ENCODE measurements at regions not wholly inside any gene's neighbourhood (a gene's known extent, or its start where the extent isn't known, plus 50 kb on each side); places are given as distances from the start of the nearest gene placed in this dataset.
"Not testable (repeated sequence)": the region's sequence is repeated elsewhere in the genome, so short reads cannot be mapped to it uniquely, and the experiment has no call there.

DNA sequence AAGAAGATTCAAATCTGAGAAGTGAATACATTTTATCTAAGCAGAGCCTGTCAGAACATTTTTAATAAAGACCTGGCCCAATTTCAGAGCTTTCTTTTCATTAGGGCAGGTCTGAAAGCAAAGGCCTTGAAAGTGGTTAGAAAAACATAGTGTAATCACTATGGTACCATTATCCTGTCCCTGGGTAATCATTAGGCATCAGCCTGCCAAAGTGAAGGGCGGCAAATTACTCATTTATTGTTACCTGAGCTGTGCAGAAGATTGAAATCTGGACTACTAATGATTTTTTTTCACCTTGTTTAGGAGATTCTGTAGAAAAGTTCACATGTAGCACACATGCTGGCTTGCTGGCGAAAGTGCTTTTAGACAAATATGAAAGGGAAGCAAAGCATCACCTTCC is 92.6 kb upstream of the PRKD1 start:
- Histone ChIP-seq H3K9ac (ENCODE audit: low read depth, low read length) (no peak overlapping the region), H3K9me3 (replicated peaks; ENCODE audit: low read length) (no peaks in the 10 kb centered on the region), H3K27me3 (ENCODE audit: control insufficient read depth, insufficient read depth, low read length) (no peaks in the 10 kb centered on the region), H3K4me3 (ENCODE audit: low read length) (no peak overlapping the region), H3K4me1 (ENCODE audit: control insufficient read depth, insufficient read depth, low read length) (peaks cover 7% of the 10 kb centered on the region), H3K4me2 (ENCODE audit: low read length) (no peak overlapping the region), H3K36me3 (ENCODE audit: insufficient read depth, low read length) (no peaks in the 10 kb centered on the region)

GRCh38 chr14:30020687-30021086 is 93.0 kb upstream of the PRKD1 start:
- H3K9ac ChIP-seq (ENCODE audit: low read depth, low read length) = no peak overlapping the region

DNA sequence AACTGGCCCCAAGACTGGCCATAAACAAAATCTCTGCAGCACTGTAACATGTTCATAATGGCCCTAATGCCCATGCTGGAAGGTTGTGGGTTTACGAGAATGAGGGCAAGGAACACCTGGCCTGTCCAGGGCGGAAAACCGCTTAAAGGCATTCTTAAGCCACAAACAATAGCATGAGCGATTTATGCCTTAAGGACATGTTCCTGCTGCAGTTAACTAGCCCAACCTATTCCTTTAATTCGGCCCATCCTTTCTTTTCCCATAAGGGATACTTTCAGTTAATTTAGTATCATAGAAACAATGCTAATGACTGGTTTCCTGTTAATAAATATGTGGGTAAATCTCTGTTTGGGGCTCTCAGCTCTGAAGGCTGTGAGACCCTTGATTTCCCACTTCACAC is 95.7 kb upstream of the PRKD1 start:
- not testable (repeated sequence) for H3K27me3 ChIP-seq (ENCODE audit: control insufficient read depth, insufficient read depth, low read length); H3K9ac ChIP-seq (ENCODE audit: low read depth, low read length); H3K4me2 ChIP-seq (ENCODE audit: low read length); H3K4me1 ChIP-seq (ENCODE audit: control insufficient read depth, insufficient read depth, low read length); H3K4me3 ChIP-seq (ENCODE audit: low read length); H3K36me3 ChIP-seq (ENCODE audit: insufficient read depth, low read length); H3K9me3 ChIP-seq (replicated peaks; ENCODE audit: low read length)

More at GRCh38 chr14:30020687-30021086, 93.0 kb upstream of the PRKD1 start:
- Histone ChIP-seq H3K36me3 (ENCODE audit: insufficient read depth, low read length) (no peaks in the 10 kb centered on the region), H3K9me3 (replicated peaks; ENCODE audit: low read length) (no peaks in the 10 kb centered on the region), H3K4me3 (ENCODE audit: low read length) (no peak overlapping the region), H3K27me3 (ENCODE audit: control insufficient read depth, insufficient read depth, low read length) (no peaks in the 10 kb centered on the region), H3K4me2 (ENCODE audit: low read length) (no peak overlapping the region), H3K4me1 (ENCODE audit: control insufficient read depth, insufficient read depth, low read length) (peaks cover 6% of the 10 kb centered on the region)

DNA sequence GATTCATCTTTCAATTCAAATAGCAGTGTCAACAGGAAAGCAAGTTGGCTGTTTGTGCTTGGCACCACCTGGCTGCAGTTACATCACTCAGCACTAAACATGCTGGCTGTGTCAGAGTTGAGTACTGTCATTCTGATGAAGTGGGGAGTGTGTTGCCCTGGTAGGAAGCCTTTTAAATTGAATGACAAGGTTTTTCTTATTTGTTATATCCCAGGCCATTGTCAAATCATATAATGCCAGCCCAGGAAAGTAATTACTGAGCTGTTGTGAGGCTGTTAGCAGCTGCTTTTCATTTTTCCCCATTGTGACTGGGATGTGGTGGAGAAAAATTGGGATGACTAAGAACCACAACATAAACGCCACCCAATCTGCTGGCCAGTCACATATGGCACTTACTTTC is 106.5 kb upstream of the PRKD1 start:
- H3K9ac ChIP-seq (ENCODE audit: low read depth, low read length) = no peak overlapping the region
- H3K4me2 ChIP-seq (ENCODE audit: low read length) = no peak overlapping the region
- H3K9me3 ChIP-seq (replicated peaks; ENCODE audit: low read length) = no peaks in the 10 kb centered on the region
- H3K36me3 ChIP-seq (ENCODE audit: insufficient read depth, low read length) = no peaks in the 10 kb centered on the region
- H3K4me1 ChIP-seq (ENCODE audit: control insufficient read depth, insufficient read depth, low read length) = peaks cover 3% of the 10 kb centered on the region
- H3K27me3 ChIP-seq (ENCODE audit: control insufficient read depth, insufficient read depth, low read length) = no peaks in the 10 kb centered on the region
- H3K4me3 ChIP-seq (ENCODE audit: low read length) = no peak overlapping the region

GRCh38 chr14:30035361-30035760 is 107.7 kb upstream of the PRKD1 start:
- H3K9me3 ChIP-seq (replicated peaks; ENCODE audit: low read length) = no peaks in the 10 kb centered on the region
- no peaks in the 10 kb centered on the region for H3K27me3 ChIP-seq (ENCODE audit: control insufficient read depth, insufficient read depth, low read length)
- H3K4me1 ChIP-seq (ENCODE audit: control insufficient read depth, insufficient read depth, low read length) = peaks cover 3% of the 10 kb centered on the region
- no peaks in the 10 kb centered on the region for H3K36me3 ChIP-seq (ENCODE audit: insufficient read depth, low read length)
- H3K9ac ChIP-seq (ENCODE audit: low read depth, low read length) = no peak overlapping the region
- H3K4me3 ChIP-seq (ENCODE audit: low read length) = no peak overlapping the region
- H3K4me2 ChIP-seq (ENCODE audit: low read length) = no peak overlapping the region

GRCh38 chr14:30045720-30046119 is 118.1 kb upstream of the PRKD1 start:
- Histone ChIP-seq H3K4me3 (ENCODE audit: low read length) (no peak overlapping the region), H3K4me2 (ENCODE audit: low read length) (no peak overlapping the region), H3K27me3 (ENCODE audit: control insufficient read depth, insufficient read depth, low read length) (no peaks in the 10 kb centered on the region), H3K36me3 (ENCODE audit: insufficient read depth, low read length) (no peaks in the 10 kb centered on the region), H3K9ac (ENCODE audit: low read depth, low read length) (no peak overlapping the region), H3K4me1 (ENCODE audit: control insufficient read depth, insufficient read depth, low read length) (no peaks in the 10 kb centered on the region), H3K9me3 (replicated peaks; ENCODE audit: low read length) (no peaks in the 10 kb centered on the region)

- Histone ChIP-seq H3K9me3 (replicated peaks; ENCODE audit: low read length) (no peaks in the 10 kb centered on the region), H3K4me3 (ENCODE audit: low read length) (no peak overlapping the region)
Measured at GRCh38 chr14:30053103-30053502, 125.5 kb upstream of the PRKD1 start.

GRCh38 chr14:30054201-30054600 is 126.6 kb upstream of the PRKD1 start:
- Histone ChIP-seq H3K36me3 (ENCODE audit: insufficient read depth, low read length) (no peaks in the 10 kb centered on the region), H3K4me2 (ENCODE audit: low read length) (no peak overlapping the region), H3K27me3 (ENCODE audit: control insufficient read depth, insufficient read depth, low read length) (no peaks in the 10 kb centered on the region), H3K9ac (ENCODE audit: low read depth, low read length) (no peak overlapping the region), H3K4me3 (ENCODE audit: low read length) (no peak overlapping the region), H3K9me3 (replicated peaks; ENCODE audit: low read length) (no peaks in the 10 kb centered on the region), H3K4me1 (ENCODE audit: control insufficient read depth, insufficient read depth, low read length) (peaks cover 8% of the 10 kb centered on the region)

More at GRCh38 chr14:30053103-30053502, 125.5 kb upstream of the PRKD1 start:
- H3K27me3 ChIP-seq (ENCODE audit: control insufficient read depth, insufficient read depth, low read length) = no peaks in the 10 kb centered on the region
- no peak overlapping the region for H3K4me2 ChIP-seq (ENCODE audit: low read length)
- no peak overlapping the region for H3K9ac ChIP-seq (ENCODE audit: low read depth, low read length)
- H3K36me3 ChIP-seq (ENCODE audit: insufficient read depth, low read length) = no peaks in the 10 kb centered on the region
- peaks cover 4% of the 10 kb centered on the region for H3K4me1 ChIP-seq (ENCODE audit: control insufficient read depth, insufficient read depth, low read length)

GRCh38 chr14:30058401-30058800 is 130.8 kb upstream of the PRKD1 start:
- H3K4me3 ChIP-seq (ENCODE audit: low read length) = no peak overlapping the region
- no peak overlapping the region for H3K9ac ChIP-seq (ENCODE audit: low read depth, low read length)
- H3K36me3 ChIP-seq (ENCODE audit: insufficient read depth, low read length) = no peaks in the 10 kb centered on the region
- no peak overlapping the region for H3K4me2 ChIP-seq (ENCODE audit: low read length)
- H3K9me3 ChIP-seq (replicated peaks; ENCODE audit: low read length) = no peaks in the 10 kb centered on the region
- H3K27me3 ChIP-seq (ENCODE audit: control insufficient read depth, insufficient read depth, low read length) = no peaks in the 10 kb centered on the region
- peaks cover 8% of the 10 kb centered on the region for H3K4me1 ChIP-seq (ENCODE audit: control insufficient read depth, insufficient read depth, low read length)

- no peaks in the 10 kb centered on the region for H3K27me3 ChIP-seq (ENCODE audit: control insufficient read depth, insufficient read depth, low read length)
- no peak overlapping the region for H3K4me2 ChIP-seq (ENCODE audit: low read length)
- H3K4me1 ChIP-seq (ENCODE audit: control insufficient read depth, insufficient read depth, low read length) = no peaks in the 10 kb centered on the region
- H3K9ac ChIP-seq (ENCODE audit: low read depth, low read length) = no peak overlapping the region
- H3K9me3 ChIP-seq (replicated peaks; ENCODE audit: low read length) = no peaks in the 10 kb centered on the region
- no peak overlapping the region for H3K4me3 ChIP-seq (ENCODE audit: low read length)
- H3K36me3 ChIP-seq (ENCODE audit: insufficient read depth, low read length) = no peaks in the 10 kb centered on the region
Measured at GRCh38 chr14:30063746-30064145, 136.1 kb upstream of the PRKD1 start.

DNA sequence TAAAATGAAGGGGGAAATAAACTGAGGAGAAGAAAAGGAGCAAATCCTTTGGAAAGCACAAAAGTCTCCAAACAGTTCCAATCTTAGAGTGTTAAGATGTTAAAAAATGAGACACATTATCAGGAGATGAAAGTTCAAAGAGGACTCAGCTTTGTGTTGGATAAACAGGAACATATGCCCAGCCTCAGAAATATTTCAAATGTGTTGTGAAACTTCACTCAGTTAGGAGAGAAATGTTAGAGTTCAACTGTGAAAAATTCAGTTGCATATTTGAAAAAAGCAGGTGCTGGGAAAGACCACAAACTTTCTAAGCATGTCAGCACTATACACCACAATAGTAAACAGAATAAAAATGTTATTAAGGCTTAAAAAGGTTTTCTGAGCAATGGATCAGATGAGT is 136.8 kb upstream of the PRKD1 start:
- no peak overlapping the region for H3K9ac ChIP-seq (ENCODE audit: low read depth, low read length)
- H3K4me1 ChIP-seq (ENCODE audit: control insufficient read depth, insufficient read depth, low read length) = no peaks in the 10 kb centered on the region
- H3K36me3 ChIP-seq (ENCODE audit: insufficient read depth, low read length) = no peaks in the 10 kb centered on the region
- no peaks in the 10 kb centered on the region for H3K9me3 ChIP-seq (replicated peaks; ENCODE audit: low read length)
- no peaks in the 10 kb centered on the region for H3K27me3 ChIP-seq (ENCODE audit: control insufficient read depth, insufficient read depth, low read length)
- H3K4me2 ChIP-seq (ENCODE audit: low read length) = no peak overlapping the region
- H3K4me3 ChIP-seq (ENCODE audit: low read length) = no peak overlapping the region

GRCh38 chr14:30069536-30069935 is 141.9 kb upstream of the PRKD1 start:
- Histone ChIP-seq H3K9me3 (replicated peaks; ENCODE audit: low read length) (no peaks in the 10 kb centered on the region), H3K4me3 (ENCODE audit: low read length) (no peak overlapping the region), H3K9ac (ENCODE audit: low read depth, low read length) (no peak overlapping the region), H3K27me3 (ENCODE audit: control insufficient read depth, insufficient read depth, low read length) (no peaks in the 10 kb centered on the region), H3K4me2 (ENCODE audit: low read length) (no peak overlapping the region), H3K36me3 (ENCODE audit: insufficient read depth, low read length) (no peaks in the 10 kb centered on the region), H3K4me1 (ENCODE audit: control insufficient read depth, insufficient read depth, low read length) (no peaks in the 10 kb centered on the region)
